Fibroblast of villous mesenchyme (primary cell): ENCODE measurements at regions not wholly inside any gene's neighbourhood (a gene's known extent, or its start where the extent isn't known, plus 50 kb on each side); places are given as distances from the start of the nearest gene placed in this dataset.

Experiments used
- DNase-seq: peaks from one replicate; pipeline ENCODE4 v3.0.0-alpha.2; 2010; ENCODE audit warnings: low read depth
- H3K4me3 ChIP-seq: 2 replicates; pipeline ENCODE4 v1.5.1; 2011; ENCODE audit warnings: low read depth, mild to moderate bottlenecking, low read length
- TF ChIP-seq, protein P1 (sequence below): IDR thresholded peaks from 2 replicates; pipeline ENCODE4 v1.5.1; 2012; ENCODE audit warnings: low read depth, mild to moderate bottlenecking, low read length; ENCODE audit not compliant: insufficient read depth

DNA sequence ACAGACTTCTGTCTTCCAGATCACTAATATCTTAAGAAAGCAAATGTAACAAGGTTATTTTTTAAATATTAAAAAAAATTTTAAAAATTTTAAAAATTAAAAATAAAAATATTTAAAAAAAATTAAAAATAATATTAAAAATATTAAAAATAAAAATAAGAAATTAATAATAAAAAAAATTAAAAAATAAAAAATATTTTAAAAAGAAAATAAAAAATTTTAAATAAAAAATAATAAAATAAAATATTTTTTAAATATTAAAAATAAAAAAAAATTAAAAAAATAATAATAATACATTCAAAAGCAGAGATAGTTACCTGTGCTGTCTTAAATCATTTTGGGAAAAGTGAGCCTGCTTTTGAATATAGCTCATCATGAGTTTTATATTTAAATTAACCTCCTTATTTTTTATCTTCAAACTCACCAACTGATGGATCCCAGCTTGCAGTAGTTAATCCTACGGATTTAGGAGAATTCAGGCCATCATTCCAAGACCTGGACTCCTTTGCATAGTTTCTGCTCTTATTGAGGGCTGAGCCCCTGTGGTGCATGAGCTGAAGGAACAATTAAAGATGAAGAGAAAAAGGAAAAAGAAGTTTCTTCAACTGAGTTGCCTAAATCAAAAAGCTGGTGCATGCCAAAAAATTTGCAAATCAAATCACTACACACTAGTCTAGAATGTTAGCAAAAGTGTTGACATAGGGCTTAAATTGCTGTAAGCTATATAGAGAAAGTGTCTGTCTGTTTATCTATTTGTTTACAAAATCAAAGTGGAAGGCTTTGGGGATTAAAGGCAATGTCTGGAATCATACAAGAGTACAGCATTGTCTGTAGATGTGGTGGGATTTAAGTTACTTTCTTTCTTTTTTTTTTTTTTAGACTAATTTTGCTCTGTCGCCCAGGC is 50.5 kb upstream of the ZNF438 start:
- TF ChIP-seq, protein P1, sequence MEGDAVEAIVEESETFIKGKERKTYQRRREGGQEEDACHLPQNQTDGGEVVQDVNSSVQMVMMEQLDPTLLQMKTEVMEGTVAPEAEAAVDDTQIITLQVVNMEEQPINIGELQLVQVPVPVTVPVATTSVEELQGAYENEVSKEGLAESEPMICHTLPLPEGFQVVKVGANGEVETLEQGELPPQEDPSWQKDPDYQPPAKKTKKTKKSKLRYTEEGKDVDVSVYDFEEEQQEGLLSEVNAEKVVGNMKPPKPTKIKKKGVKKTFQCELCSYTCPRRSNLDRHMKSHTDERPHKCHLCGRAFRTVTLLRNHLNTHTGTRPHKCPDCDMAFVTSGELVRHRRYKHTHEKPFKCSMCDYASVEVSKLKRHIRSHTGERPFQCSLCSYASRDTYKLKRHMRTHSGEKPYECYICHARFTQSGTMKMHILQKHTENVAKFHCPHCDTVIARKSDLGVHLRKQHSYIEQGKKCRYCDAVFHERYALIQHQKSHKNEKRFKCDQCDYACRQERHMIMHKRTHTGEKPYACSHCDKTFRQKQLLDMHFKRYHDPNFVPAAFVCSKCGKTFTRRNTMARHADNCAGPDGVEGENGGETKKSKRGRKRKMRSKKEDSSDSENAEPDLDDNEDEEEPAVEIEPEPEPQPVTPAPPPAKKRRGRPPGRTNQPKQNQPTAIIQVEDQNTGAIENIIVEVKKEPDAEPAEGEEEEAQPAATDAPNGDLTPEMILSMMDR: no peak
- H3K4me3 ChIP-seq: no peak overlapping the region
- peak; percentile 62 for DNase-seq

DNA sequence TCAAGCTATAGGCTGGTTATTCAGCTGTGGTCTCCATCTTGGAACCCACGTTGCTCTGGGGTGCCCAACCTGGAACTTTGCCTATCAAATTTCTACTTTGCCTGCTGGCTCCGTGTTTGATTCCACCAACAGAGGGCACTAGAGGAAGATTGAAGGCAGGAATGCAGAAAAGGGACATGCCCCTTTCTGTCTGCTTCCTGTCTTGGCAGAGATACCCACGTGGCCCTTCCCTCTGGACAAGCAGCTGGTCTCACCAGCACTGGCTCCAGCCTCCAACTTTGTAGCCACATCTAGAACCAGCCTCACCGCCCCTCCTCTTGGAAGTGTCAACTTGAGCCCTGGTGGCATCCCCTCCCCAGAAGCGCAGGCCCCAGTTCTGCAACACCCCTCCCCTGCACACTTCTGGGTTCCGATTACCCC is 52.1 kb upstream of the ZNF438 start:
- DNase-seq: no peak
- TF ChIP-seq, protein P1: peak; percentile 46
- H3K4me3 ChIP-seq: no peak overlapping the region

DNA sequence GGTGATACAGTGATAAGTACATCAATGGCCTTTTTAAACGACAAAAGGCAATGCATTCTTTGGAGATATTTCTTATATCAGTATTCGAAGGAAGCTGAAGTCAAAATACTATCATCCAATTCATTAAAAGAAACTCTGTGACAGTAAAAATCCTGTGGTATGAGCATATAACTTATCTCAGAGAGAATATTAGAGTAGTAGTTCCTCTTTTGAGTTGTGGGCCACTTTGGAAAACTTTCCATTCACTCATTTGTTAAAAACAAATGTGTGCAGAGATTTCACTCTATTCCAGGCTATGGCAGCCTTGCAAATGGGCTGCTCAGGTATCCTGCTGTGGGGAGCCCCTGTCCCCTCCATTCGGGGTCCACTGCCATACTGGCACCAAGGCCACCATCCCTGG is 55.3 kb upstream of the ZNF438 start:
- DNase-seq: no peak
- no peak overlapping the region for H3K4me3 ChIP-seq
- TF ChIP-seq, protein P1: no peak

DNA sequence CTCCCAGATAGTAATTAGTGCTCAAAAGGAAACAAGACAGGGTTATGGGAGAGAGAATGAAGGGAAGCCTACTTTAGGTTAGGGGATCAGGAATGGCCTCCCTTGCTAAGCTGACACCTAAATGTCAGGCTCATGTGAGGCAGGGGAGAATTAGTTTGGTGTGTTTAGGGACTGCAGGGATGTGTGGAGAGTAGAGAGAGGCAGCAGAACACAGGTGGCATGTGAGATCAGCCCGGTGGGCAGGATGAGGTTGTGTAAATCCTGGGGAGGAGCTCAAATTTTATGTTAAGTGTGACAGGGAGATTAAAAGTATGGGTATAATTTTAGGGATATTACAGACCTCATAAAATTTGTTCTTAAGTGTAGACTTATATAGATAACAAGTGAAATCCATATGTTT is 56.2 kb upstream of the ZNF438 start:
- TF ChIP-seq, protein P1: no peak
- peak; percentile 69 for DNase-seq
- no peak overlapping the region for H3K4me3 ChIP-seq

DNA sequence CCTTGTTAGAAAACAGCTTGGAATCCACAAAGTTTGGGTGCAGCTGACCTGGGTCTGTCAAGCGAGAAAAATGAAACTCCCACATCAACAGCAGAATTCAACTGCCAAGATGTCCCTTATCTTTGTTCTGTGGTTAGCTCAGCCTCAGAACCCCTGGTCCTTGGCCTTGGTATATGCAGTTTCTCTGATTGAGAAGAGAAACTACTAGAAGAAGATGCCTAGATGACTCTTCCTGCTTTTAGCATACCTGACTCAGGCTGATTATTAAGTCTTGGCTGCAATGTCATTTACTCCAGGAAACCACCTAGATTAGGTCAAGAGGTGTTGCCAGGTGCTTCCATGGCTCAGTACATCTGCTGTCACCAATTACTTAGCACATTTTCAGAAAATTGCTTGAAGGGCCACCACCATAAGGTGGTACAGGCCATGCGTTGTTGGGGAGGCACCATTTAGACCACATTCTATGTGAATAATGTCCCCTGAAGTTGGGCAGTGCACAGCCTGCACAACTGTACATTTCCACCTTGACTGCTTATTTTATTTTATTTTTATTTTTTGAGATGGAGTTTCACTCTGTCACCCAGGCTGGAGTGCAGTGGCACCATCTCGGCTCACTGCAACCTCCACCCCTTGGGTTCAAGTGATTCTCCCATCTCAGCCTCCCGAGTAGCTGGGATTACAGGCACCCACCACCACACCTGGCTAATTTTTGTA is 59.4 kb upstream of the ZNF438 start:
- DNase-seq: peak; percentile 52
- TF ChIP-seq, protein P1: no peak
- no peak overlapping the region for H3K4me3 ChIP-seq

DNA sequence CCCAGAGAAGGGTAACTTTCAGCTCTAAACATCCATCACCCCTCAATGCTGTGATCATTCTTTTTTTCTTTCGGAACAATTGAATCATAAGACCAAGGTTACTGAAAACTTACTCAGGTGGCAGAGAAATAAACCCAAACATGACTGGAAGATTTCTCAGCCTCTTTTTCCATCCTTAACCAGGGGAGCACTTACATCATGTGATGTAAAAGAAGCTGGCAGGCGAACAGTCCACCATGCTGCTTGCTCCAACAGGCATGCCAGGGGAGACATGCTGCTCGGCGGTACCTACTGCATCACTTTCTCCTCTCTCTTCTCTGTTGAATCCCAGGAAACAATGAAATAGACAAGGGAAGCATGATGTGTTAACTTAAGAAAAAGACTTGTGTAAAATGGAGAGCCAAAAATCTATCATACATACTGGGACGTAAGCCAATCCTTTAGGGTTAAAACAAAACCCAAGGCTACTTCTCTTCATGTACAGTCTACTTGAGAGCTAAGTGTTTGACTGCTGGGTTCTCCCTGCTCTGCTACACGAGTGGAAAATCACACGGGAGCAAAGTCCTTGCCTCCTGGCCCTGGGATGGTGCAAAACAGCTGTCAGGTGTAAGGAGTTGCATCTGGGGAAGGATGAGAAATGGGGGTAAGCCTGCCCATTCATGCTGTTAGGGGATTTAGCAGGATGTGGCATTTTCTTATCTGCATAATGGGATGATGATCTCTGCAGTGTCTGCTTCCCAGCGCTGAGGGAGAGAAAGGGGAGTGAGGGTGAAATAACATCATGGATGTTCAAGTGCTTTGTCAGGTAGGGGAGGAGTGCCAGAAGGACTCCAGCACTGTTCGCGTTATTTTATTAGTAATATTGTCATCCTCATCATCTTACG is 64.3 kb upstream of the ZNF438 start:
- DNase-seq: no peak
- no peak overlapping the region for H3K4me3 ChIP-seq
- TF ChIP-seq, protein P1: no peak
